Loucy (cell line): ENCODE measurements at regions not wholly inside any gene's neighbourhood (a gene's known extent, or its start where the extent isn't known, plus 50 kb on each side); places are given as distances from the start of the nearest gene placed in this dataset.

ENCODE experiments used
- H2AFZ ChIP-seq: fragments of 200-600 bp; sonication (generic); 2 replicates; pipeline ENCODE4 v1.6.0; 2016; ENCODE audit warnings: antibody characterized with exemption, mild to moderate bottlenecking, low read length, moderate library complexity
- H3F3A ChIP-seq: fragments of 200-600 bp; 2 replicates; pipeline ENCODE4 v1.6.0; 2016; ENCODE audit warnings: antibody characterized with exemption, low read depth, mild to moderate bottlenecking
- H3K27me3 ChIP-seq: fragments of 200-600 bp; sonication (generic); 2 replicates; pipeline ENCODE4 v1.6.1; 2014; ENCODE audit warnings: low read length, mild to moderate bottlenecking; ENCODE audit not compliant: insufficient read depth, poor library complexity, severe bottlenecking
- H3K36me3 ChIP-seq: fragments of 200-600 bp; sonication (generic); 2 replicates; pipeline ENCODE4 v1.6.1; 2016; ENCODE audit warnings: low read length; ENCODE audit not compliant: insufficient read depth
- H3K4me1 ChIP-seq: fragments of 200-600 bp; sonication (generic); 2 replicates; pipeline ENCODE4 v1.5.1; 2014; ENCODE audit warnings: low read length, mild to moderate bottlenecking; ENCODE audit not compliant: insufficient read depth, poor library complexity, severe bottlenecking
- H3K4me2 ChIP-seq: fragments of 200-600 bp; sonication (generic); 2 replicates; pipeline ENCODE4 v1.6.0; 2014; ENCODE audit warnings: antibody characterized with exemption, low read length, low read depth, mild to moderate bottlenecking; ENCODE audit not compliant: poor library complexity, severe bottlenecking
- H3K4me3 ChIP-seq: fragments of 200-600 bp; sonication (generic); 2 replicates; pipeline ENCODE4 v1.5.1; 2014; ENCODE audit warnings: low read length, mild to moderate bottlenecking, mixed read lengths; ENCODE audit not compliant: poor library complexity, severe bottlenecking
- H3K79me2 ChIP-seq: fragments of 200-600 bp; sonication (generic); 2 replicates; pipeline ENCODE4 v1.6.1; 2014; ENCODE audit warnings: low read length; ENCODE audit not compliant: insufficient read depth
- H3K9ac ChIP-seq: fragments of 200-600 bp; sonication (generic); 2 replicates; pipeline ENCODE4 v1.6.0; 2014; ENCODE audit warnings: mild to moderate bottlenecking, low read depth, low read length, moderate library complexity; ENCODE audit not compliant: poor library complexity, severe bottlenecking
- H3K9me2 ChIP-seq: fragments of 200-600 bp; sonication (generic); replicated peaks from 2 replicates; pipeline ENCODE4 v1.6.1; 2016; ENCODE audit warnings: low read depth, low read length, mixed read lengths
- H3K9me3 ChIP-seq: fragments of 200-600 bp; sonication (generic); 2 replicates; pipeline ENCODE4 v1.6.1; 2014; ENCODE audit warnings: mild to moderate bottlenecking, antibody characterized with exemption, low read length, low read depth; ENCODE audit not compliant: insufficient read depth
- H4K20me1 ChIP-seq: fragments of 200-600 bp; sonication (generic); 2 replicates; pipeline ENCODE4 v1.6.0; 2014; ENCODE audit warnings: antibody characterized with exemption, low read length, mild to moderate bottlenecking; ENCODE audit not compliant: insufficient read depth, poor library complexity, severe bottlenecking
- EZH2phosphoT487 ChIP-seq: fragments of 200-600 bp; IDR thresholded peaks from 2 replicates; pipeline ENCODE4 v1.6.1; 2018; ENCODE audit warnings: antibody characterized with exemption, mild to moderate bottlenecking, moderate library complexity, borderline replicate concordance
- TF ChIP-seq, protein P1 (sequence below): fragments of 200-600 bp; sonication (generic); conservative IDR thresholded peaks from 2 replicates; pipeline ENCODE4 v1.5.1; 2014; ENCODE audit warnings: mild to moderate bottlenecking, antibody characterized with exemption, low read length

GRCh38 chr2:40967451-40967850, 515.6 kb upstream of the SLC8A1 start:
- Histone ChIP-seq H3K9ac (no peak overlapping the region), H3K4me2 (no peak overlapping the region), H3K9me3 (no peaks in the 10 kb centered on the region), H3F3A (no peaks in the 10 kb centered on the region), H3K4me1 (no peaks in the 10 kb centered on the region), H3K79me2 (no peaks in the 10 kb centered on the region), H3K36me3 (no peaks in the 10 kb centered on the region), H3K4me3 (no peak overlapping the region), H4K20me1 (no peaks in the 10 kb centered on the region), H2AFZ (no peak overlapping the region), H3K9me2 (no peaks in the 10 kb centered on the region), H3K27me3 (no peaks in the 10 kb centered on the region)
- TF ChIP-seq, protein P1, sequence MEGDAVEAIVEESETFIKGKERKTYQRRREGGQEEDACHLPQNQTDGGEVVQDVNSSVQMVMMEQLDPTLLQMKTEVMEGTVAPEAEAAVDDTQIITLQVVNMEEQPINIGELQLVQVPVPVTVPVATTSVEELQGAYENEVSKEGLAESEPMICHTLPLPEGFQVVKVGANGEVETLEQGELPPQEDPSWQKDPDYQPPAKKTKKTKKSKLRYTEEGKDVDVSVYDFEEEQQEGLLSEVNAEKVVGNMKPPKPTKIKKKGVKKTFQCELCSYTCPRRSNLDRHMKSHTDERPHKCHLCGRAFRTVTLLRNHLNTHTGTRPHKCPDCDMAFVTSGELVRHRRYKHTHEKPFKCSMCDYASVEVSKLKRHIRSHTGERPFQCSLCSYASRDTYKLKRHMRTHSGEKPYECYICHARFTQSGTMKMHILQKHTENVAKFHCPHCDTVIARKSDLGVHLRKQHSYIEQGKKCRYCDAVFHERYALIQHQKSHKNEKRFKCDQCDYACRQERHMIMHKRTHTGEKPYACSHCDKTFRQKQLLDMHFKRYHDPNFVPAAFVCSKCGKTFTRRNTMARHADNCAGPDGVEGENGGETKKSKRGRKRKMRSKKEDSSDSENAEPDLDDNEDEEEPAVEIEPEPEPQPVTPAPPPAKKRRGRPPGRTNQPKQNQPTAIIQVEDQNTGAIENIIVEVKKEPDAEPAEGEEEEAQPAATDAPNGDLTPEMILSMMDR: no peak
- TF ChIP-seq EZH2phosphoT487: no peak

GRCh38 chr2:40975151-40975550, 523.3 kb upstream of the SLC8A1 start:
- Histone ChIP-seq H3F3A (no peaks in the 10 kb centered on the region), H2AFZ (no peak overlapping the region)
- TF ChIP-seq, protein P1: no peak
- no peak for TF ChIP-seq EZH2phosphoT487

GRCh38 chr2:40997362-40997761, 545.5 kb upstream of the SLC8A1 start:
- no peaks in the 10 kb centered on the region for H3K79me2 ChIP-seq

More at GRCh38 chr2:40975151-40975550, 523.3 kb upstream of the SLC8A1 start:
- Histone ChIP-seq H3K4me1 (no peaks in the 10 kb centered on the region), H3K9me3 (no peaks in the 10 kb centered on the region), H3K9ac (no peak overlapping the region), H4K20me1 (no peaks in the 10 kb centered on the region), H3K4me3 (no peak overlapping the region), H3K9me2 (no peaks in the 10 kb centered on the region), H3K79me2 (no peaks in the 10 kb centered on the region), H3K27me3 (no peaks in the 10 kb centered on the region), H3K36me3 (no peaks in the 10 kb centered on the region), H3K4me2 (no peak overlapping the region)

More at GRCh38 chr2:40997362-40997761, 545.5 kb upstream of the SLC8A1 start:
- Histone ChIP-seq H3F3A (no peaks in the 10 kb centered on the region), H3K36me3 (no peaks in the 10 kb centered on the region), H2AFZ (no peak overlapping the region), H3K9ac (no peak overlapping the region), H3K9me2 (no peaks in the 10 kb centered on the region), H3K4me1 (no peaks in the 10 kb centered on the region), H3K9me3 (no peaks in the 10 kb centered on the region), H3K27me3 (no peaks in the 10 kb centered on the region), H3K4me3 (no peak overlapping the region), H3K4me2 (no peak overlapping the region), H4K20me1 (no peaks in the 10 kb centered on the region)
- TF ChIP-seq EZH2phosphoT487: no peak
- TF ChIP-seq, protein P1: no peak
